ENCODE measurements at regions not wholly inside any gene's neighbourhood (a gene's known extent, or its start where the extent isn't known, plus 50 kb on each side); places are given as distances from the start of the nearest gene placed in this dataset.

DNA sequence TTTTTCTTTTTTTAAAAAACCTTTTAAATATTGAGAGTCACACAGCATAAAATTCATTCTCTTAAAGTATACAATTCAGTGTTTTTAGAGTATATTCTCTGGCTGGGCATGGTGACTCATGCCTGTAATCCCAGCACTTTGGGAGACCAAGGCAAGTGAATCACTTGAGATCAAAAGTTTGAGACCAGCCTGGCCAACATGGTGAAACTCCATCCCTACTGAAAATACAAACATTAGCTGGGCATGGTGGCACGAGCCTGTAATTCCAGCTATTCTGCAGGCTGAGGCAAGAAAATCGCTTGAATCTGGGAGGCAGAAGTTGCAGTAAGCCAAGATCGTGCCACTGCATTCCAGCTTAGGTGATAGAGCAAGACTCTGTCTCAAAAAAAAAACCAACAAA is 68.4 kb upstream of the BCAT1 start:
- DNase-seq (ENCODE audit: low read depth, low spot score) = no peak
- Histone ChIP-seq H3K36me3 (ENCODE audit: control insufficient read depth in 2 of 2, extremely low read depth in 1 of 2, insufficient read depth in 2 of 2, low read length in 2 of 2) (no peaks in the 10 kb centered on the region), H3K27me3 (ENCODE audit: control insufficient read depth, extremely low read depth, insufficient read depth, low read length) (no peaks in the 10 kb centered on the region), H3K4me3 (ENCODE audit: control insufficient read depth in 2 of 3, extremely low read depth in 1 of 3, insufficient read depth in 2 of 3, low read depth in 1 of 3, low read length in 3 of 3) (no peak overlapping the region), H3K4me1 (ENCODE audit: control insufficient read depth, extremely low read depth, insufficient read depth, low read length) (no peaks in the 10 kb centered on the region), H3K9ac (ENCODE audit: control insufficient read depth, extremely low read depth, insufficient read depth, low read length) (no peak overlapping the region), H3K4me2 (ENCODE audit: control insufficient read depth, extremely low read depth, insufficient read depth, low read depth, low read length) (no peak overlapping the region), H3K79me2 (ENCODE audit: control insufficient read depth, insufficient read depth, low read length) (no peaks in the 10 kb centered on the region), H3K27ac (ENCODE audit: control insufficient read depth, insufficient read depth, low read length) (no peak overlapping the region), H3K9me1 (ENCODE audit: control insufficient read depth, extremely low read depth, insufficient read depth, low read length) (no peaks in the 10 kb centered on the region), H3K9me3 (ENCODE audit: control insufficient read depth, low read depth, low read length) (no peaks in the 10 kb centered on the region), H2AFZ (ENCODE audit: control insufficient read depth, low read length) (no peak overlapping the region), H4K20me1 (ENCODE audit: control insufficient read depth, extremely low read depth, insufficient read depth, low read length) (no peaks in the 10 kb centered on the region)
- TF ChIP-seq EZH2 (IDR thresholded peaks at IDR 0.05; ENCODE audit: low read length) (no peak), CTCF (optimal IDR thresholded peaks at IDR 0.05 in 1 of 3, IDR thresholded peaks at IDR 0.05 in 1 of 3, conservative IDR thresholded peaks at IDR 0.05 in 1 of 3; ENCODE audit: extremely low read depth in 1 of 3, insufficient read depth in 2 of 3, low read length in 3 of 3) (no peak)
- dilution Hi-C loops (cut with MboI; ENCODE audit: extremely low pct_ligation_motif_present, low sequenced_read_pairs) = no loop called here
- no peak for FAIRE-seq

- H2AFZ ChIP-seq (ENCODE audit: control insufficient read depth, low read length) = no peak overlapping the region
- no peaks in the 10 kb centered on the region for H4K20me1 ChIP-seq (ENCODE audit: control insufficient read depth, extremely low read depth, insufficient read depth, low read length)
- no peak overlapping the region for H3K9ac ChIP-seq (ENCODE audit: control insufficient read depth, extremely low read depth, insufficient read depth, low read length)
- H3K9me1 ChIP-seq (ENCODE audit: control insufficient read depth, extremely low read depth, insufficient read depth, low read length) = no peaks in the 10 kb centered on the region
- H3K9me3 ChIP-seq (ENCODE audit: control insufficient read depth, low read depth, low read length) = no peaks in the 10 kb centered on the region
- H3K4me2 ChIP-seq (ENCODE audit: control insufficient read depth, extremely low read depth, insufficient read depth, low read depth, low read length) = no peak overlapping the region
- dilution Hi-C loops (cut with MboI; ENCODE audit: extremely low pct_ligation_motif_present, low sequenced_read_pairs) = no loop called here
- H3K79me2 ChIP-seq (ENCODE audit: control insufficient read depth, insufficient read depth, low read length) = no peaks in the 10 kb centered on the region
- TF ChIP-seq EZH2 (IDR thresholded peaks at IDR 0.05; ENCODE audit: low read length) = no peak
- TF ChIP-seq CTCF (optimal IDR thresholded peaks at IDR 0.05 in 1 of 3, IDR thresholded peaks at IDR 0.05 in 1 of 3, conservative IDR thresholded peaks at IDR 0.05 in 1 of 3; ENCODE audit: extremely low read depth in 1 of 3, insufficient read depth in 2 of 3, low read length in 3 of 3) = no peak
- no peak overlapping the region for H3K27ac ChIP-seq (ENCODE audit: control insufficient read depth, insufficient read depth, low read length)
- DNase-seq (ENCODE audit: low read depth, low spot score) (no peak), FAIRE-seq (no peak)
- no peaks in the 10 kb centered on the region for H3K4me1 ChIP-seq (ENCODE audit: control insufficient read depth, extremely low read depth, insufficient read depth, low read length)
- H3K27me3 ChIP-seq (ENCODE audit: control insufficient read depth, extremely low read depth, insufficient read depth, low read length) = no peaks in the 10 kb centered on the region
- H3K4me3 ChIP-seq (ENCODE audit: control insufficient read depth in 2 of 3, extremely low read depth in 1 of 3, insufficient read depth in 2 of 3, low read depth in 1 of 3, low read length in 3 of 3) = no peak overlapping the region
- H3K36me3 ChIP-seq (ENCODE audit: control insufficient read depth in 2 of 2, extremely low read depth in 1 of 2, insufficient read depth in 2 of 2, low read length in 2 of 2) = no peaks in the 10 kb centered on the region
Observed at GRCh38 chr12:25014961-25015360, 66.1 kb upstream of the BCAT1 start.

Data from keratinocyte (primary cell).